ENCODE measurements at regions not wholly inside any gene's neighbourhood (a gene's known extent, or its start where the extent isn't known, plus 50 kb on each side); places are given as distances from the start of the nearest gene placed in this dataset.

DNA sequence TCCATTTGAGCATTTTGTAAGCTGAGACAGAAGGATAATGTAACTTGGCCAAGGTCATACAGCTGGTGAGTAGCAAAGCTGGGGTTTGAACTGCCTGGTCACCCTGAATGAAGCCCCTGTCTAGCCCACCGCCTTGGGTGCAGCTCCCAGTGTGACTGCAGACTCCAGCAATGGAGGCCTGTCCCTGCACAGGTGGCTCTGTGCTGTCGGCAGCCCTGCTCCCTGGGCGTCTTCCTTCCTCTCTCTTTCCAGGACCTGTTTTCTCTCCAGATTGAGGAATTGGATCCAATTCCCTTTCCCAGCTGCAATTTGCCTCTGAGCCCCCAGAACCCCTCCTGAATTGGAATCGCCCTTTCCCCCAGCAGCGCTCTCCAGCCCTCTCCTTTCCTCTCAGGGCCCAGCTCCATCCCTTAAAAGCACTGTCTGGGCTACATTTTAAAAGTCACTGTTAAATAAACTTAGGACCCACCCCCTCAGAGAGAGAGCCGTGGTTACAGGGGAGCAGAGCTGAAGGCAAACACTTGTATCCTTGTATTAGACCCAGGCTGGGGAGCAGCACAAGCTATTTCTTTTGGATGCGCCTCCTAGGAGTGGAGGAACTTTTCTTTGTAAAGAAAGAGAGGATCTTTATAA is 161.4 kb upstream of the LMO4 start:
- TF ChIP-seq, protein P1, sequence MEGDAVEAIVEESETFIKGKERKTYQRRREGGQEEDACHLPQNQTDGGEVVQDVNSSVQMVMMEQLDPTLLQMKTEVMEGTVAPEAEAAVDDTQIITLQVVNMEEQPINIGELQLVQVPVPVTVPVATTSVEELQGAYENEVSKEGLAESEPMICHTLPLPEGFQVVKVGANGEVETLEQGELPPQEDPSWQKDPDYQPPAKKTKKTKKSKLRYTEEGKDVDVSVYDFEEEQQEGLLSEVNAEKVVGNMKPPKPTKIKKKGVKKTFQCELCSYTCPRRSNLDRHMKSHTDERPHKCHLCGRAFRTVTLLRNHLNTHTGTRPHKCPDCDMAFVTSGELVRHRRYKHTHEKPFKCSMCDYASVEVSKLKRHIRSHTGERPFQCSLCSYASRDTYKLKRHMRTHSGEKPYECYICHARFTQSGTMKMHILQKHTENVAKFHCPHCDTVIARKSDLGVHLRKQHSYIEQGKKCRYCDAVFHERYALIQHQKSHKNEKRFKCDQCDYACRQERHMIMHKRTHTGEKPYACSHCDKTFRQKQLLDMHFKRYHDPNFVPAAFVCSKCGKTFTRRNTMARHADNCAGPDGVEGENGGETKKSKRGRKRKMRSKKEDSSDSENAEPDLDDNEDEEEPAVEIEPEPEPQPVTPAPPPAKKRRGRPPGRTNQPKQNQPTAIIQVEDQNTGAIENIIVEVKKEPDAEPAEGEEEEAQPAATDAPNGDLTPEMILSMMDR (conservative IDR thresholded peaks at IDR 0.05; ENCODE audit: low read depth, low read length), result no peak
- TF ChIP-seq BHLHE40 (IDR thresholded peaks at IDR 0.05; ENCODE audit: low read depth, low read length) (no peak), POLR2A (IDR thresholded peaks at IDR 0.05; ENCODE audit: low read depth, low read length) (no peak), RAD21 (IDR thresholded peaks at IDR 0.05; ENCODE audit: low read length) (no peak), RFX5 (IDR thresholded peaks at IDR 0.05; ENCODE audit: low read depth, low read length) (no peak)
- TF ChIP-seq, protein P2, sequence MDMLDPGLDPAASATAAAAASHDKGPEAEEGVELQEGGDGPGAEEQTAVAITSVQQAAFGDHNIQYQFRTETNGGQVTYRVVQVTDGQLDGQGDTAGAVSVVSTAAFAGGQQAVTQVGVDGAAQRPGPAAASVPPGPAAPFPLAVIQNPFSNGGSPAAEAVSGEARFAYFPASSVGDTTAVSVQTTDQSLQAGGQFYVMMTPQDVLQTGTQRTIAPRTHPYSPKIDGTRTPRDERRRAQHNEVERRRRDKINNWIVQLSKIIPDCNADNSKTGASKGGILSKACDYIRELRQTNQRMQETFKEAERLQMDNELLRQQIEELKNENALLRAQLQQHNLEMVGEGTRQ (IDR thresholded peaks at IDR 0.05; ENCODE audit: low read depth, low read length), result no peak

Measured in IMR-90 (cell line).